Cardiac muscle cell (in vitro differentiated cells and primary cell): ENCODE measurements at regions not wholly inside any gene's neighbourhood (a gene's known extent, or its start where the extent isn't known, plus 50 kb on each side); places are given as distances from the start of the nearest gene placed in this dataset.
"Not testable (repeated sequence)": the region's sequence is repeated elsewhere in the genome, so short reads cannot be mapped to it uniquely, and the experiment has no call there.

ENCODE experiments used
- DNase-seq, 2 donors: peaks; one replicate each; pipeline versions ENCODE4 v3.0.0 to v3.0.0-alpha.2; 2010 to 2017; ENCODE audit warnings: low read depth in 1 of 2, low spot score in 1 of 2
- H3K27ac ChIP-seq: fragments of 200-600 bp; sonication (generic); 2 replicates; pipeline ENCODE4 v1.5.1; 2016
- H3K27me3 ChIP-seq: fragments of 200-600 bp; sonication (generic); 2 replicates; pipeline ENCODE4 v1.6.0; 2016; ENCODE audit warnings: control low read depth
- H3K36me3 ChIP-seq: fragments of 200-600 bp; sonication (generic); 2 replicates; pipeline ENCODE4 v1.5.1; 2016; ENCODE audit warnings: control low read depth
- H3K4me1 ChIP-seq: fragments of 200-600 bp; sonication (generic); 2 replicates; pipeline ENCODE4 v1.8.1; 2017; ENCODE audit warnings: low read depth, mild to moderate bottlenecking, mixed run types
- H3K4me3 ChIP-seq: fragments of 200-600 bp; sonication (generic); 2 replicates; pipeline ENCODE4 v1.5.1; 2016; ENCODE audit warnings: mild to moderate bottlenecking
- H3K9me3 ChIP-seq: fragments of 200-600 bp; sonication (generic); 2 replicates; pipeline ENCODE4 v1.5.1; 2017; ENCODE audit warnings: low read depth, mild to moderate bottlenecking, control low read depth
- TF ChIP-seq, protein P1 (sequence below): IDR thresholded peaks from 2 replicates; pipeline ENCODE4 v1.5.1; 2012; ENCODE audit warnings: low read depth, mild to moderate bottlenecking, low read length

DNA sequence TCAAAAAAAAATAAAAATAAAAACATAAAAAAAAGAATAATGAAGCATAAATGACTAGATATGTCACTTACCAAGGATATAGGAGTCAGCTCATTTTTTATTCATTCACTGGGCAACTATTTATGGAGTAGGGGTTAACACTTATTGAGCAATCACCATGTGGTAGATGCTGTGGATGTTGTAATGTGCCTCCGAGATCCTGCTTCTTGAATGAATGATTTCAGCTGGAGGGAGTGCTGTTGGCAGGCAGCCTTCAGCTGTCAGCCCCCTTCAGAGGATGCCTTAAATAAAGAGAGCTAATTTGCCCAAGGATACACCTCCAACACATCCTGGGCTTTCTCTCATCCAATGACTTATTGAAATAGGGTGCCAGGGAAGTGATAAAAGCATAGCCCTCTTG lies 229.5 kb upstream of the DTNBP1 start:
- TF ChIP-seq, protein P1, sequence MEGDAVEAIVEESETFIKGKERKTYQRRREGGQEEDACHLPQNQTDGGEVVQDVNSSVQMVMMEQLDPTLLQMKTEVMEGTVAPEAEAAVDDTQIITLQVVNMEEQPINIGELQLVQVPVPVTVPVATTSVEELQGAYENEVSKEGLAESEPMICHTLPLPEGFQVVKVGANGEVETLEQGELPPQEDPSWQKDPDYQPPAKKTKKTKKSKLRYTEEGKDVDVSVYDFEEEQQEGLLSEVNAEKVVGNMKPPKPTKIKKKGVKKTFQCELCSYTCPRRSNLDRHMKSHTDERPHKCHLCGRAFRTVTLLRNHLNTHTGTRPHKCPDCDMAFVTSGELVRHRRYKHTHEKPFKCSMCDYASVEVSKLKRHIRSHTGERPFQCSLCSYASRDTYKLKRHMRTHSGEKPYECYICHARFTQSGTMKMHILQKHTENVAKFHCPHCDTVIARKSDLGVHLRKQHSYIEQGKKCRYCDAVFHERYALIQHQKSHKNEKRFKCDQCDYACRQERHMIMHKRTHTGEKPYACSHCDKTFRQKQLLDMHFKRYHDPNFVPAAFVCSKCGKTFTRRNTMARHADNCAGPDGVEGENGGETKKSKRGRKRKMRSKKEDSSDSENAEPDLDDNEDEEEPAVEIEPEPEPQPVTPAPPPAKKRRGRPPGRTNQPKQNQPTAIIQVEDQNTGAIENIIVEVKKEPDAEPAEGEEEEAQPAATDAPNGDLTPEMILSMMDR: no peak
- Histone ChIP-seq H3K36me3 (no peaks in the 10 kb centered on the region), H3K4me3 (no peak overlapping the region), H3K27ac (no peak overlapping the region), H3K27me3 (no peaks in the 10 kb centered on the region), H3K4me1 (no peaks in the 10 kb centered on the region), H3K9me3 (no peaks in the 10 kb centered on the region)
- DNase-seq: peak in 1 of 2 donors; percentile 86

DNA sequence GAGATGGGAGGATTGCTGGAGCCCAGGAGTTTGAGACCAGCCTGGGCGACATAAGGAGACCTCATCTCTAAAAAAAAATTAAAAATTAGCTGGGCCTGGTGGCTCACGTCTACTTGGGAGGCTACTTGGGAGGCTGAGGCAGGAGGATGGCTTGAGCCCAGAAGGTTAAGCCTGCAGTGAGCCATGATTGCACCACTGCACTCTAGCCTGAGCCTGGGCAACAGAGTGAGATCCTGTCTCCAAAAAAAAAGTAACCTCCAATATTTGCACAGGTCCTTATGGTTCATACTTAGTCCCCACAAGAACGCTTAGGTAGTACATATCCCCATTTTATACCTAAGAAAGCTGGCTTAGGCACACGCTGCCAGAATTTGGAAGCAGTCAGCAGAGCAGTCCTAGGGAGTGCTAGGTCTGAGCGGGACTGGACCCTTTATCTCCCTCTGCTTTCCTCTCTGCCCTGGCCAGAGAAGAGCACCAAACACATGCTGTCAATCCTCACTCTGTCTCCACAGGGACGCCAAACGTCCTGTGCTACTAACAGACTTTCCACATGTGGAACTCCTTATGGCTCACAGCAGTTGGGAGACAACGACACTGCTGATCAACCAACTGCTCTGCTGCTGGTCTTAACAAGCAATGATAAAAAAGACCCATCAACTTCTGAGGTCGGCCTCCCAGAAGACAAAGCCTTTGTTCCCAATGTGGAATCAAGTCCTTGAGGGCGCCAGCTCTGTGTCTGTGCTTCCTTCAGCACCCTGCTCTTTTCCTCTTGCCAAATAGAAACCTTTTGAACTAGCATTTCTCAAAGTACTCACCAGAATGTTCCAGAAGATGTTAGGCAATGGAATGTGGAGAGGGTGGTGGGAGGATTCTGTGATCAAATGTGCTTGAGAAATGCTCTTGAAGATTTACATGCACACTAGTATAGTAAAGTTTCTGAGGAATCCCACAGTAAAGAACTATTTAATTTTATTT lies 226.3 kb upstream of the DTNBP1 start:
- peak in 1 of 2 donors; percentile 86 for DNase-seq
- Histone ChIP-seq H3K36me3 (no peaks in the 10 kb centered on the region), H3K27ac (no peak overlapping the region), H3K27me3 (no peaks in the 10 kb centered on the region), H3K9me3 (no peaks in the 10 kb centered on the region), H3K4me1 (no peaks in the 10 kb centered on the region), H3K4me3 (no peak overlapping the region)
- TF ChIP-seq, protein P1: no peak

DNA sequence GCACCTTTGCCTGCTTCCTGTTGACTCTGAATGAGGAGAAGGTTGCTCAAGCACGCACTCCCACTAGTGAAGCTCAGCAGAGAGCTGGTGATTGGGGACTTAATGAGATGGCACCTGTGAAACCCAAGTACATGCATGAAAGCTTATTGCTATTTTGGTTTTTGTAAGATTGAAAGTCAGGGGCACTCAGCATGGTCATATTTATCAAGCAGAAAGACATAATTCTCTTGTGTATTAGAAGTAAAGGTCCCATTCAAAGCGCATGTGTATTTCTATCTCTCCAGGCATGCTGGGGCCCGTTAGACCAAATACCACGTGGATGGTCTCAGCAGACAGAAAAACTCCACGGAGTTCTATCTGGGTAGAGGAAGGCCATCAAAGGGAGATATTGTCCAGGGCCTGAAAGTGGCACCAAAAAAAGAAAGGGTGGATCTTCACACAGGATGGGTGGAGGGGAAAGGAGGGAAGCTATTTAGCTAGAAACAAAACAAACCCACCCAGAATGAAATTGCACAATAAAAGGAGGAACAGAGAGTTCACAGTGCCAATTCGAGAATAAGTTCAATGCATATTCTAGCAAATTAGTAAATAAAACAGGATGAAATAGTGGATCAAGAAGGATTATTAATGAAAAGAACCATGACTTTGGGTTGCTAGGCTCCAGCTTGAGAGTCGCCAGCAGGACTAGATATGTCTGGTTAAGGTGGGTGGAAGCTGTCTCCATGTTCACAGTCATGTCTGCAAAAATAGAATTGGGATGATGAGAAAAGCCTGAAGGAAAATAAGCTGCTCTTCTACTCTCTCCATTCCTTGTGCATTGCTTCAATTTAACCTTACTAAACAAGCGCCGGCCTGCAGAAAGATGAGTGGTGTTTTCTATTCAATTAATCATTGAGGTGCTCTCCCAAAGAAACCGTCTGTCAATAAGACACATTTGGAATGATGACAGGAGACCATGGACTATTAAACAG lies 224.9 kb upstream of the DTNBP1 start:
- Histone ChIP-seq H3K27ac (no peak overlapping the region), H3K9me3 (no peaks in the 10 kb centered on the region), H3K4me3 (no peak overlapping the region), H3K4me1 (no peaks in the 10 kb centered on the region), H3K27me3 (no peaks in the 10 kb centered on the region), H3K36me3 (no peaks in the 10 kb centered on the region)
- TF ChIP-seq, protein P1: no peak
- DNase-seq: no peak

DNA sequence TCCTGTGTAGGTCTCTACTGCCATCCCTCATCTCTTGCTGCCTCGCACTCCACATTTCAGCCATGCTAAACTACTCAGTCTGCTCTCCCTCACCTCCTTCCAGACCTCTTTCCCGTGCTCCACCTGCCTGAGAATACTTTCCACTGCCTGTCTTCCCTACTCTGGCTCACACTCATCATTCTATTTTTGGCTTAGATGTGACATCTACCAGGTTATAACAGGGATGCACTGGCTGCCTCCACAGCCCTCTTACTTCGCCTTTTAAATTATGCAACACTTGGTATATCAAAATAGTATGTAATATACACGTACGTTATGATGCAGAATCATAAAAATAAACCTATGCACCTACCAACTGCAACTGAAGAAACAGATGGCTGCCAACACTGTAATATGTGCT lies 222.8 kb upstream of the DTNBP1 start:
- H3K27me3 ChIP-seq: no peaks in the 10 kb centered on the region
- no peak overlapping the region for H3K27ac ChIP-seq
- H3K4me3 ChIP-seq: no peak overlapping the region
- TF ChIP-seq, protein P1: no peak
- no peak for DNase-seq
- no peaks in the 10 kb centered on the region for H3K9me3 ChIP-seq
- no peaks in the 10 kb centered on the region for H3K4me1 ChIP-seq
- no peaks in the 10 kb centered on the region for H3K36me3 ChIP-seq

DNA sequence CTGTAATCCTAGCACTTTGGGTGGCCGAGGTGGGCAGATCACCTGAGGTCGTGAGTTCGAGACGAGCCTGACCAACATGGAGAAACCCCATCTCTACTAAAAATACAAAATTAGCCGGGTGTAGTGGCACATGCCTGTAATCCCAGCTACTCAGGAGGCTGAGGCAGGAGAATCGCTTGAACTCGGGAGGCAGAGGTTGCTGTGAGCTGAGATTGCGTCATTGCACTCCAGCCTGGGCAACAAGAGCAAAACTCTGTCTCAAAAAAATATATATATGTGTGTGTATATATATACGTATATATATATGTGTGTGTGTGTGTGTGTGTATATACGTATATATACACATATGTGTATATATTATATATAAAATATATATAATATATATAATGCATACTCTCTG lies 220.8 kb upstream of the DTNBP1 start:
- H3K9me3 ChIP-seq, H3K4me3 ChIP-seq, H3K27me3 ChIP-seq, H3K36me3 ChIP-seq, H3K4me1 ChIP-seq, H3K27ac ChIP-seq, DNase-seq: not testable (repeated sequence)
